GM23338 (cell line): ENCODE measurements at regions not wholly inside any gene's neighbourhood (a gene's known extent, or its start where the extent isn't known, plus 50 kb on each side); places are given as distances from the start of the nearest gene placed in this dataset.

Experiments used
- ATAC-seq: fragments of 200-7000 bp; cut with Tn5 transposase; 3 replicates; pipeline ENCODE4 v1.9.1; 2020
- DNase-seq: peaks from one replicate; pipeline ENCODE4 v3.0.0-alpha.2; 2015; ENCODE audit warnings: low spot score
- H2AFZ ChIP-seq: fragments of 200-600 bp; sonication (generic); 2 replicates; pipeline ENCODE4 v1.8.0; 2016; ENCODE audit warnings: antibody characterized with exemption, mild to moderate bottlenecking, moderate library complexity
- H3F3A ChIP-seq: fragments of 200-600 bp; sonication (generic); replicated peaks from 2 replicates; pipeline ENCODE4 v1.8.0; 2017; ENCODE audit warnings: antibody characterized with exemption, mixed run types, low read depth
- H3K27ac ChIP-seq: fragments of 200-600 bp; sonication (generic); 2 replicates; pipeline ENCODE4 v1.6.1; 2016; ENCODE audit warnings: low read depth
- H3K27me3 ChIP-seq: fragments of 200-600 bp; sonication (generic); 2 replicates; pipeline ENCODE4 v1.8.0; 2016; ENCODE audit warnings: mild to moderate bottlenecking, mixed run types, moderate library complexity; ENCODE audit not compliant: insufficient read depth
- H3K36me3 ChIP-seq: fragments of 200-600 bp; sonication (generic); 2 replicates; pipeline ENCODE4 v1.8.0; 2016; ENCODE audit warnings: mild to moderate bottlenecking; ENCODE audit not compliant: insufficient read depth
- H3K4me1 ChIP-seq: fragments of 200-600 bp; sonication (generic); 2 replicates; pipeline ENCODE4 v1.8.0; 2016; ENCODE audit warnings: mild to moderate bottlenecking, moderate library complexity; ENCODE audit not compliant: insufficient read depth
- H3K4me2 ChIP-seq: fragments of 200-600 bp; sonication (generic); 2 replicates; pipeline ENCODE4 v1.7.1; 2017; ENCODE audit warnings: mixed run types
- H3K4me3 ChIP-seq: fragments of 200-600 bp; sonication (generic); 2 replicates; pipeline ENCODE4 v1.6.1; 2016; ENCODE audit warnings: mixed run types
- H3K79me2 ChIP-seq: fragments of 200-600 bp; sonication (generic); replicated peaks from 2 replicates; pipeline ENCODE4 v1.8.0; 2017; ENCODE audit warnings: mild to moderate bottlenecking; ENCODE audit not compliant: insufficient read depth
- H3K9me2 ChIP-seq: fragments of 200-600 bp; sonication (generic); 2 replicates; pipeline ENCODE4 v1.8.0; 2017; ENCODE audit not compliant: insufficient read depth
- H4K20me1 ChIP-seq: fragments of 200-600 bp; sonication (generic); replicated peaks from 2 replicates; pipeline ENCODE4 v1.8.0; 2017; ENCODE audit warnings: mild to moderate bottlenecking; ENCODE audit not compliant: insufficient read depth
- H3K27ac Mint-ChIP-seq: 2 replicates; pipeline ENCODE4 v1.8.0; 2020; ENCODE audit warnings: inconsistent platforms, mild to moderate bottlenecking, moderate library complexity, mixed read lengths
- H3K27me3 Mint-ChIP-seq: 3 replicates; pipeline ENCODE4 v1.8.0; 2022; ENCODE audit warnings: low read depth, mild to moderate bottlenecking, moderate library complexity, mixed read lengths, inconsistent platforms; ENCODE audit not compliant: insufficient read depth, poor library complexity
- H3K36me3 Mint-ChIP-seq: 3 replicates; pipeline ENCODE4 v1.8.0; 2021; ENCODE audit warnings: low read depth, mild to moderate bottlenecking, inconsistent platforms, moderate library complexity, mixed read lengths
- H3K4me1 Mint-ChIP-seq: 3 replicates; pipeline ENCODE4 v1.8.0; 2020; ENCODE audit warnings: mild to moderate bottlenecking, inconsistent platforms, mixed read lengths
- H3K4me3 Mint-ChIP-seq: 3 replicates; pipeline ENCODE4 v1.8.0; 2021; ENCODE audit warnings: moderate library complexity, mild to moderate bottlenecking, inconsistent platforms, mixed read lengths
- H3K9me3 Mint-ChIP-seq: 3 replicates; pipeline ENCODE4 v1.8.0; 2020; ENCODE audit warnings: moderate library complexity, mild to moderate bottlenecking, inconsistent platforms, mixed read lengths
- CREB1 ChIP-seq: fragments of 250-450 bp; sonication (Bioruptor Pico); IDR thresholded peaks from 2 replicates; pipeline ENCODE4 v1.5.0; 2020; ENCODE audit warnings: low read depth, mild to moderate bottlenecking, moderate library complexity
- CTCF ChIP-seq, 2 experiments: fragments of 200-600 bp in 1 of 2; sonication (generic) in 1 of 2; conservative IDR thresholded peaks; 2 replicates each; pipeline versions ENCODE4 v1.5.1 to v1.6.1; 2016 to 2017; ENCODE audit warnings: antibody characterized with exemption in 2 of 2, low read depth in 2 of 2, mild to moderate bottlenecking in 2 of 2, moderate library complexity in 1 of 2
- ETS1 ChIP-seq: IDR thresholded peaks from 2 replicates; pipeline ENCODE4 v1.6.1; 2016; ENCODE audit warnings: antibody characterized with exemption
- EZH2phosphoT487 ChIP-seq: fragments of 200-600 bp; sonication (generic); IDR thresholded peaks from one replicate; pipeline ENCODE4 v1.8.1; 2018; ENCODE audit warnings: antibody characterized with exemption; ENCODE audit not compliant: unreplicated experiment
- JUNB ChIP-seq: IDR thresholded peaks from one replicate; pipeline ENCODE4 v1.6.1; 2016; ENCODE audit warnings: antibody characterized with exemption; ENCODE audit not compliant: unreplicated experiment
- NANOG ChIP-seq: IDR thresholded peaks from 2 replicates; pipeline ENCODE4 v1.6.1; 2016; ENCODE audit warnings: antibody characterized with exemption, borderline replicate concordance
- POLR2AphosphoS5 ChIP-seq: IDR thresholded peaks from 2 replicates; pipeline ENCODE4 v1.6.1; 2016; ENCODE audit warnings: antibody characterized with exemption, low read depth
- REST ChIP-seq: IDR thresholded peaks from one replicate; pipeline ENCODE4 v1.6.1; 2018; ENCODE audit warnings: antibody characterized with exemption; ENCODE audit not compliant: unreplicated experiment
- ZNF114 ChIP-seq: fragments of 250-450 bp; sonication (Bioruptor Pico); IDR thresholded peaks from 2 replicates; pipeline ENCODE4 v1.5.0; 2020; ENCODE audit warnings: mild to moderate bottlenecking, moderate library complexity
- ZNF331 ChIP-seq: fragments of 250-450 bp; sonication (Bioruptor Pico); IDR thresholded peaks from 2 replicates; pipeline ENCODE4 v1.5.0; 2020; ENCODE audit warnings: low read depth, mild to moderate bottlenecking, moderate library complexity

DNA sequence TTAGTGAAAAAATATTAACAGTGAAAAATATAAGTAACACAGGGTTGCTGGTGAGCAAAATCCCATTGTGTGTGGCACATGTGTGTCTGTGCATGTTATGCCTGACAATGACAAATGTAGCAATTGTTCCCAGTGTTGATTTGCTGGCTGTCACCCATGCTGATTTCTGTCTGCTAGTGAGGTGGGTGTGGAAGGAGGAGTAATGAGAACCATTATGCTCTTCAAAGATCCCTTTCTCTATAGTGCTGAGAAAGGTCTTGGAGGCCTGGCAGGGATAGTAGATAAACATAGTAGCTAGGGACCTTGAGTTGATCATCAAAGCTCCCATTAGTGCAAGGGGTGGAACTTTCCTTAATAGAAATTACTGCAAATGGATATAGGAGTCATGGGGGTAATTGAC lies 152.5 kb upstream of the CLINT1 start:
- DNase-seq (no peak), ATAC-seq (no peak)
- no peak overlapping the region for H3K4me3 ChIP-seq
- no peaks in the 10 kb centered on the region for H3K79me2 ChIP-seq
- H3K27ac Mint-ChIP-seq: no peak overlapping the region
- no peak overlapping the region for H3K4me3 Mint-ChIP-seq
- no peak overlapping the region; the same call in 1 of the 2 replicates for H2AFZ ChIP-seq
- no peak overlapping the region for H3K27ac ChIP-seq
- no peak for TF ChIP-seq ETS1
- TF ChIP-seq ZNF114 (CRISPR knock-in tag): no peak
- no peak for TF ChIP-seq ZNF331 (CRISPR knock-in tag)
- no peak for TF ChIP-seq NANOG
- no peak for TF ChIP-seq EZH2phosphoT487
- TF ChIP-seq REST: no peak
- no peak for TF ChIP-seq POLR2AphosphoS5
- no peak for TF ChIP-seq CREB1 (CRISPR knock-in tag)
- TF ChIP-seq CTCF (conservative IDR thresholded peaks at IDR 0.05; ENCODE audit: low read depth in 2 of 2): no peak
- H4K20me1 ChIP-seq: no peaks in the 10 kb centered on the region
- H3F3A ChIP-seq: no peaks in the 10 kb centered on the region
- H3K4me1 Mint-ChIP-seq: peaks cover 29% of the 10 kb centered on the region
- H3K9me2 ChIP-seq: peaks cover 14% of the 10 kb centered on the region
- no peaks in the 10 kb centered on the region for H3K36me3 Mint-ChIP-seq
- no peaks in the 10 kb centered on the region for H3K36me3 ChIP-seq
- H3K4me2 ChIP-seq: no peak overlapping the region
- H3K27me3 Mint-ChIP-seq: peaks cover 3% of the 10 kb centered on the region
- no peaks in the 10 kb centered on the region for H3K27me3 ChIP-seq
- H3K9me3 Mint-ChIP-seq: no peaks in the 10 kb centered on the region
- peaks cover 27% of the 10 kb centered on the region for H3K4me1 ChIP-seq

DNA sequence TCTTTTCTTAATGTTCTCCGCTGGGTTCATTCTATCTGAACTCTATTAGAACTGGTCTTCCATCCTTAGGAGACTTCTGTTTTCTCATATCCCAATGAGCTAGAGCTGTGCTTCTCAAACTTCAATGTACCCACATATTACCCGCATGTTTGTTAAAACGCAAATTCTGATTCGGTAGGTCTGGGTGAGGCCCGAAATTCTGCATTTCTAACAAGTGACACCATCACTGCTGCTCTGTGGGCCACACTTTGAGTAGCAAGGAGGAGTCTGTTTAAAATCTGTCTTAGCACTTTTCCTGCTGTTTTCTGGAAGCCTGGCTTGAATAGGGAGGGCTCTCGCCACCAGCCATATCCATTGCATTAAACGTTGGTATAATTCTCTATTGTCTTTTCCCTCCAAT lies 151.9 kb upstream of the CLINT1 start:
- Histone ChIP-seq H3K9me2 (peaks cover 14% of the 10 kb centered on the region), H3K27me3 (no peaks in the 10 kb centered on the region), H3K36me3 (no peaks in the 10 kb centered on the region), H2AFZ (peak overlapping the region; percentile 28; the same call in 1 of the 2 replicates), H3K79me2 (no peaks in the 10 kb centered on the region), H3K4me2 (no peak overlapping the region), H4K20me1 (no peaks in the 10 kb centered on the region), H3F3A (no peaks in the 10 kb centered on the region), H3K4me3 (no peak overlapping the region), H3K27ac (no peak overlapping the region), H3K4me1 (peaks cover 27% of the 10 kb centered on the region)
- peaks cover 3% of the 10 kb centered on the region for H3K27me3 Mint-ChIP-seq
- ATAC-seq (no peak), DNase-seq (no peak)
- peaks cover 29% of the 10 kb centered on the region for H3K4me1 Mint-ChIP-seq
- H3K4me3 Mint-ChIP-seq: no peak overlapping the region
- H3K27ac Mint-ChIP-seq: no peak overlapping the region
- no peaks in the 10 kb centered on the region for H3K9me3 Mint-ChIP-seq
- H3K36me3 Mint-ChIP-seq: no peaks in the 10 kb centered on the region
- TF ChIP-seq JUNB (no peak), CTCF (conservative IDR thresholded peaks at IDR 0.05; ENCODE audit: low read depth in 2 of 2) (no peak)
